Spleen (tissue), 7 donors: ENCODE measurements at regions not wholly inside any gene's neighbourhood (a gene's known extent, or its start where the extent isn't known, plus 50 kb on each side); places are given as distances from the start of the nearest gene placed in this dataset.

Experiments used
- CTCF ChIP-seq, 11 experiments: fragments of 200-600 bp in 7 of 11; fragments of 450-650 bp in 4 of 11; sonication (generic) in 4 of 11; IDR thresholded peaks in 8 of 11; conservative IDR thresholded peaks in 3 of 11; 1 replicate in 7 of 11; 2 replicates in 4 of 11; pipeline versions ENCODE4 v1.4.0 to v1.8.0; 2016 to 2021; ENCODE audit warnings: antibody characterized with exemption in 11 of 11, inconsistent platforms in 4 of 11, mild to moderate bottlenecking in 1 of 11
- POLR2A ChIP-seq, 3 donors: fragments of 450-650 bp; IDR thresholded peaks; one replicate each; pipeline ENCODE4 v1.5.1; 2017; ENCODE audit warnings: antibody characterized with exemption in 3 of 3, mild to moderate bottlenecking in 1 of 3
- donor health status: DM: no; HTN: no; CAD: no; lungs with moderate emphysema.
- donor health status: DM: no; HTN: no; CAD: no.
- donor health status: DM: no; HTN: no; CAD: no.

GRCh38 chr6:125434760-125435159 is 133.0 kb upstream of the HDDC2 start:
- TF ChIP-seq POLR2A (IDR thresholded peaks at IDR 0.05) (no peak), CTCF (IDR thresholded peaks at IDR 0.05 in 8 of 11, conservative IDR thresholded peaks at IDR 0.05 in 3 of 11) (no peak)
